Effector memory CD4-positive, alpha-beta T cell (primary cell): ENCODE measurements at regions not wholly inside any gene's neighbourhood (a gene's known extent, or its start where the extent isn't known, plus 50 kb on each side); places are given as distances from the start of the nearest gene placed in this dataset.

Experiments
- DNase-seq, 3 donors: peaks; one replicate each; pipeline ENCODE4 v3.0.0-alpha.2; 2020
- H3K27ac ChIP-seq: 2 replicates; pipeline ENCODE4 v1.7.0; 2013; ENCODE audit warnings: mild to moderate bottlenecking, low read length, moderate library complexity; ENCODE audit not compliant: insufficient read depth, poor library complexity, severe bottlenecking
- H3K27me3 ChIP-seq: replicated peaks from 2 replicates; pipeline ENCODE4 v1.7.0; 2013; ENCODE audit warnings: mild to moderate bottlenecking, low read length; ENCODE audit not compliant: insufficient read depth, control insufficient read depth, poor library complexity, severe bottlenecking
- H3K36me3 ChIP-seq: 2 replicates; pipeline ENCODE4 v1.7.0; 2013; ENCODE audit warnings: mild to moderate bottlenecking, low read length, moderate library complexity; ENCODE audit not compliant: control insufficient read depth, insufficient read depth
- H3K4me1 ChIP-seq: 2 replicates; pipeline ENCODE4 v1.7.0; 2013; ENCODE audit warnings: low read length, mild to moderate bottlenecking; ENCODE audit not compliant: control insufficient read depth, insufficient read depth, poor library complexity, severe bottlenecking
- H3K4me3 ChIP-seq: 2 replicates; pipeline ENCODE4 v1.7.0; 2013; ENCODE audit warnings: low read length, low read depth, mild to moderate bottlenecking; ENCODE audit not compliant: insufficient read depth, poor library complexity, severe bottlenecking
- H3K9me3 ChIP-seq: 2 replicates; pipeline ENCODE4 v1.7.0; 2013; ENCODE audit warnings: mild to moderate bottlenecking, low read length, moderate library complexity; ENCODE audit not compliant: control insufficient read depth

DNA sequence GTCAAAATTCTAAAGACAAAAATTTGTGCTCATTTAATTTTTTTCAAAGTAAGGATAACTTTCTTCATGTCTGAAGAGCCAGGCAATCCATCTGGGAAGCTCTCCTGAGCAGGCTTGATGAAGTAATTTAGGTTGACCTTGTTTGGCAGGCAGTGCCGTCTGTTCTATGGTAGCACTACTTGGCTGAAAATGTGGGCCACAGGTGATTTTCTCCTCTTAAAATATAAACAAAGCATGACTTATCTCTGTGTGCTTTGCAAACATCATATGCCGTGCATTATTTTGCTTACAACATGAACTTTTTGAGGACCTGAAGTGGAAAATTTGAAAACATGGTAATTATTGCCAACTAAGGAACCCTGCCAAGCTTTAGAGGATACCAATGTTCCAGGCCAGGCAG, 143.2 kb downstream of the RAP2B start:
- Histone ChIP-seq H3K27ac (no peak overlapping the region), H3K4me3 (no peak overlapping the region), H3K9me3 (no peaks in the 10 kb centered on the region), H3K27me3 (no peaks in the 10 kb centered on the region), H3K36me3 (no peaks in the 10 kb centered on the region), H3K4me1 (no peaks in the 10 kb centered on the region)
- no peak for DNase-seq

DNA sequence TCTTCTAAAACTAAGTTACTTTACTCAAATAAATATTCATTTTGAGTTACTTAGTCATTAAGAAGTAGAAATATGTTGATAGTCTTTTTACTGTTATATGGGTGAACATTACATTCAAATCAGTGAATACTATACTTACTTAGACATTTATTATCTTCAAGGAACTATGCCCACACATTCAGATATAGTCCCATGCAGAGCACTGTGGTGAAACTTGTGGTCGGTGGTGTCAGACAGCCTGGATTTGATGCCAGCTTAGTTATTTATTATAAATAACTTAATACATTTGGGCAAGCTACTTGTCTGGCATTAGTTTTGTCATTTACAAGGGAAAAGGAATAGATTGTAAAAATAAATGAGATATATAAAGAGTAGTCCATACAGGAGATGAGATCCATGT, 149.5 kb downstream of the RAP2B start:
- Histone ChIP-seq H3K4me1 (no peaks in the 10 kb centered on the region), H3K4me3 (no peak overlapping the region), H3K9me3 (no peaks in the 10 kb centered on the region), H3K36me3 (no peaks in the 10 kb centered on the region), H3K27ac (no peak overlapping the region), H3K27me3 (no peaks in the 10 kb centered on the region)
- DNase-seq: no peak

DNA sequence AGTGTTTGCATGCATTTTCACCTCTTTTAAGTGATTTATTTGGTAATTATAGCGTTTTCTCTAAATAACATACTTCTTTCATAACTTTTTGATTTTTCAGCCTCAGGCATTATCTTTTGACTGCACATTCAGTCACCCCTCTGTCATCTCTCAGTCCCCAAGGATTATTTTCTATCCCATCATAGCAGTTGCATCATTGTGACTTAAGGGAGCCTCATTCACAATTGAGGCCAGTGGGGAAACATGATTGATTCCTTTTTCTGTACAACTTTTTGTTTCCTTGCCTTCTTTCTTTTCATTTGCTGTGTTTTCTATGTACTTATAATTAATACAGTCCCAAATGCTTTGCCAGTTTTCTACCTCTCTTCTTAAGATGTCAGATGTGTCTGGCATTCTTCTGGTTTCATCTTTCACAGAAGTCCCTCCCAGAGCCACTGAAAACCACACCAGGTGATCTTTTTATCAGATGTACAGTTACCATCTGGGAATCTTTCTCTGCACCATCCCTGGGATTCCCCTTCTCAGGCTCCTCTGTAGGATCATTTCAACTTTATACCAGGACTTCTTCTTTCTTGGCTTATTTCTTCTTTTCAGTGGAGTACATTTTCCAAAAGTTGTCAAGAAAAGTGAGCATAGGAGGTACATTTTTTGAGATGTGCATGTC, 151.4 kb downstream of the RAP2B start:
- DNase-seq: no peak
- no peaks in the 10 kb centered on the region for H3K4me1 ChIP-seq

DNA sequence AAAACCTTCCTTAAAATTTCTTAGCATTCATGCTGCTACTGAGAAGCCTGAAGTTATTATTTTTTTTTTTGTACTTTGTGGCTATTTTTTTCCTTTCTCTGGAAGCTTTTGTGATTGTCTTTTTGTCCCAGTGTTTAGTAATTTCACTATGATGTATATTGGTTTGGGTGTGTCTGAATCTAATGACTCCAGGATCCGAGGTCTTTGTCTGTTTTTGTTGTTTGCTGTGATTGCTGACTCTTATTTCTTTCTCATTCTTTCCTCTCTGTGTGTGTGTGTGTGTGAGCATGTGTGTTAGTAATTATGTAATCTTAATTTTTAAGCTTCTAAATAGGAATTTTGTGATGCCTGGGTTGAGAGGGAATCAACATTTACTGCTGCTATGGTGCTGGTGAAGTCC, 152.0 kb downstream of the RAP2B start:
- no peaks in the 10 kb centered on the region for H3K4me1 ChIP-seq
- no peak for DNase-seq
- H3K4me3 ChIP-seq: no peak overlapping the region
- no peaks in the 10 kb centered on the region for H3K36me3 ChIP-seq
- H3K27me3 ChIP-seq: no peaks in the 10 kb centered on the region
- no peak overlapping the region for H3K27ac ChIP-seq
- no peaks in the 10 kb centered on the region for H3K9me3 ChIP-seq

More for the DNA sequence above, 151.4 kb downstream of the RAP2B start:
- Histone ChIP-seq H3K36me3 (no peaks in the 10 kb centered on the region), H3K9me3 (no peaks in the 10 kb centered on the region), H3K27me3 (no peaks in the 10 kb centered on the region), H3K4me3 (no peak overlapping the region), H3K27ac (no peak overlapping the region)

DNA sequence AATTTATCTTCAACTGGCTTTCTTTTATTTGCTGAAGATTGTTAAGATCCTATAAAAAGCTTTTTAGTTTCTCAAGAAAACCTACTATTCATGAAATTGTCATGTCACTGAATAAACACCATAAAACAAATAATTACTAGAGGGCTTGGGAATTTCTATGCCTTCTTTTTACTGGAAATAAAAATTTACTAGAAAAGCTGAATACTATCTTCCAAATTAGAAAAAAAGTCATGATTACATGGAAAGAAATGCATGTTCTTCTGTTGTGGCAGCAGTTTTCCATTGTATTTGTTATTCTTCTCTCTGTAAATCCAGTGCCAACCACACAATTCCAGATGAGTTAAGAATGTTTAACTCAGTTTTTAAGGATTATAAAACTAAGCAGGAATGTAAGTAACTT, 153.8 kb downstream of the RAP2B start:
- DNase-seq: no peak
- Histone ChIP-seq H3K36me3 (no peaks in the 10 kb centered on the region), H3K27me3 (no peaks in the 10 kb centered on the region), H3K9me3 (no peaks in the 10 kb centered on the region), H3K27ac (no peak overlapping the region), H3K4me1 (no peaks in the 10 kb centered on the region), H3K4me3 (no peak overlapping the region)

DNA sequence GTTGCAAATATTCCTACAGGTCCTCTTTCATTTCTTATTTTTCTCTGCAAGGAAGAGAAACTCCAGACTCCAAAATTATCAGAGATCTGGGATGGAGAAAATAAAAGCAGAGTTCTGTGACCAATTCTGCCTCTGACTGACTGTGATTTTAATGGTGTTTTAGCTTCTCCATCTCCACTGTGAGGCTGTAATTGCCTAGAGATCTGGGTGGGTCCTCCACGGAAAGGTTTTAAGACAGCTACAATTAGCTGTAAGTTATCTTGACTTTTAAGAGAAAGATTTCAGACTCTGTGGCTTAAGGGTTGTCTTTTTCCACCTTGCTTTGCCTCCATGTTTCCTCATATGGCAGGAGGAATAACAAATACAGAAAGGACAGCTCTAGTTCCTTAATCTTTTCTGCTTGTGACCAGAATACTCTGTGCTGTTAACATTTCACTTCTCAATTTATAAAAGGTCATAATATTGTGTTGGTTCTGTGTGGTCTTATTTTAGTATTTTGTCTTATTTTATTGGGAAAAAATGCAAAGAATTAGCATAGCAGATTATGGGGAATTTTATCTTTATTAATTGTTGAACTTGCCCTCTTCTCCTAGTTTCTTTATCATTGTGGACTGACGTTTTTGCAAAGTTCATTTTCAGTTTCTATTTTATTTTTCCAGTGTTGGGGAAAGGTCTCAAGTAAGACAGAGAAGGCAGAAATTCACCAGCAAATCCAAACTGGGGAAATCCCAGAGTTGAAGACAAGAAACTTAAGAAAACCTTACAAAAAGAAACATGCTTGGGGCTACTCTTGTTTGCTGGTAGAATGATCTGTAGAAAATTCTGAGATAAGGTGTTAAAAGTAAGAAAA, 157.9 kb downstream of the RAP2B start:
- no peaks in the 10 kb centered on the region for H3K9me3 ChIP-seq
- no peaks in the 10 kb centered on the region for H3K27me3 ChIP-seq
- no peaks in the 10 kb centered on the region for H3K36me3 ChIP-seq
- no peak overlapping the region for H3K27ac ChIP-seq
- no peak overlapping the region for H3K4me3 ChIP-seq
- no peaks in the 10 kb centered on the region for H3K4me1 ChIP-seq
- no peak for DNase-seq

DNA sequence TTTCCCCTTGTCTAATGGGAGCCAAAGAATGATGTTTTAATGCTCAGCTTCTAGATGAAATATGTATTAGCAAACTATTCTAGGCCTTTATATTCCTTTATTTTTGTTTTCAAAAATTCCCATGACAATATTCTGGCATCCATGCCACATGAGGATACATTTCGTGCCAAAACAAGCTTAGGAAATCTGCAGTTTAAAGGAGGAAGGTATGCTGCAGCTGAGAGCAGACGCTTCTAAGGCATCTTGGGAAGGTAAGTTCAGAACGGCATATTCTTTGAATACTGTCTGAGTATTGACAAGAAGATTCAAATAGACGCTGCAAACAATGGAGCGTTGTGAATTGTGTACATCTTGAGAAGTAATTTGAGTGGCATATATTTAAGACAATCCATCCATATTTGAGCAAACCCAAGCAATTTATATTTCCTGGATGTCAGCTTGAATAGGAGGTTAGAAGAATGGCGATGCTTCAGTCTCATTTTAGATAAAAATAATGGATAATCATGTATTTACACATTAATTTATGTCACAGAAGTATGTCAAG, 158.6 kb downstream of the RAP2B start:
- Histone ChIP-seq H3K27ac (no peak overlapping the region), H3K4me3 (no peak overlapping the region), H3K27me3 (no peaks in the 10 kb centered on the region), H3K36me3 (no peaks in the 10 kb centered on the region), H3K9me3 (no peaks in the 10 kb centered on the region), H3K4me1 (no peaks in the 10 kb centered on the region)
- no peak for DNase-seq

DNA sequence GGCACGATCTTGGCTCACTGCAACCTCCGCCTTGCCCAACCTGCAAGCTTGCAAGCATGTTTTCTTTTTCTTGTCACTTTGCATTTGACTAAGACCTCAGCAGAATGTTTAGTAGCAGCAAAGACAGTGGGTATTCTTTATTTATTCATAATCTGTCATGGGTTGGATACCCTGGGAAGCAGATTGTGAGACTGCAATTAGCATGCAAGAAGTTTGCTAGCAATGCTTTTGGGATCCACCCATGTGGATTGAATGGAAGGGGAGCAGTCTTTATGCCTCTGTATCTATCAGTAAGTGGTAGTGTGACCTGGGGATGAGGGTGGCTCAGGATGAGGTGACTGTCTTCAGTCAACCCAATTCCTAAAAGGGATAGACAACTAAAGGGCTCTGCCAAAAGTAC, 166.7 kb downstream of the RAP2B start:
- DNase-seq: no peak
- H3K9me3 ChIP-seq: no peaks in the 10 kb centered on the region
- no peaks in the 10 kb centered on the region for H3K27me3 ChIP-seq
- no peak overlapping the region for H3K27ac ChIP-seq
- no peak overlapping the region for H3K4me3 ChIP-seq
- H3K36me3 ChIP-seq: no peaks in the 10 kb centered on the region
- no peaks in the 10 kb centered on the region for H3K4me1 ChIP-seq

DNA sequence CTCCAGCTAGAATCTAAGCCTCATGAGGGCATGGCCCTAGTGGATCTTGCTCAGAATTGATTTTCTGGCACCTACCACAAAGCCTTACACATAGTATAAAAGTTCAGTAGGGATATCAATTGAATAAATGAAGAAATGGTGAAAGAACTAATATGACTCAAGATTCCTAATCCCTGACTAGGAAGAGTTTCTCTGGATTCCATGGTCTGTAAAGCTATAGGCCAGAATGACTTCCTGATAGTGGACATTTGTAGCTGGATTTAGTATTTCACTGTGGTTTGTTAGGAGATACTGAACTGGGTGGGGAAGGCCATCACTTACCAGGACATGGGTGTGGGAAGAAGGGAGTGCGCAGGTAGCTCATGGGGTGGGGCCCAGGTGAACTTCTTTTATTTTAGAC, 168.9 kb downstream of the RAP2B start:
- Histone ChIP-seq H3K27ac (no peak overlapping the region), H3K4me1 (no peaks in the 10 kb centered on the region), H3K36me3 (no peaks in the 10 kb centered on the region), H3K27me3 (no peaks in the 10 kb centered on the region), H3K4me3 (no peak overlapping the region), H3K9me3 (no peaks in the 10 kb centered on the region)
- DNase-seq: no peak

DNA sequence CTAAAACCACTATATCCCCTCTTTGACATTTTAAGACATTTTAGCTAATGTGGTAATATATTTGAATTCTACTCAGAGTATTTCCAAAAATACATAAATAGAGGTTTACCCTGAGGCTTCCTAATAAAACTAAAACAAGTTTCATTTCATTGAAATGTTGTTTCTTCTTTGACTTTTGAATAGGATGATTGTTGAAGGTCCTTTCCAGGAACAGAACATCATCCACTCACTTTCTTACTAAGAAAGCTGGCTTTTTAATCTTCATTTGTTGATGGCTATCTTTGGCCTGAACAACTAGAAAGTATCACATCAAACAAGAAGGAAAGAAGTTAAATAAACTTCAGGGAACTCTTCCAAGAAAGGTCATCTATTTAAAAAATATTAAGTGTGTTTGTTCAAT, 169.7 kb downstream of the RAP2B start:
- no peak overlapping the region for H3K27ac ChIP-seq
- H3K9me3 ChIP-seq: no peaks in the 10 kb centered on the region
- no peaks in the 10 kb centered on the region for H3K36me3 ChIP-seq
- no peaks in the 10 kb centered on the region for H3K4me1 ChIP-seq
- no peaks in the 10 kb centered on the region for H3K27me3 ChIP-seq
- no peak for DNase-seq
- H3K4me3 ChIP-seq: no peak overlapping the region
